ENCODE measurements at regions not wholly inside any gene's neighbourhood (a gene's known extent, or its start where the extent isn't known, plus 50 kb on each side); places are given as distances from the start of the nearest gene placed in this dataset.
A peak's percentile ranks its signal among the peaks of the same experiment; 100 is the strongest.

- no peaks in the 10 kb centered on the region for H3K36me3 ChIP-seq (ENCODE audit: control insufficient read depth, insufficient read depth, low read length)
- H3K27me3 ChIP-seq (ENCODE audit: control insufficient read depth, insufficient read depth, low read length) = no peaks in the 10 kb centered on the region
- no peak overlapping the region for H3K4me3 Mint-ChIP-seq
- no peaks in the 10 kb centered on the region for H3K4me1 Mint-ChIP-seq
- DNase-seq (peak in 1 of 2 donors; percentile 2), ATAC-seq (no peak)
- no peak overlapping the region for H3K27ac ChIP-seq (ENCODE audit: low read length)
- 93% methylated on average over 12 of the region's 12 CpGs for WGBS (ENCODE audit: insufficient coverage)
- TF ChIP-seq, protein P1, sequence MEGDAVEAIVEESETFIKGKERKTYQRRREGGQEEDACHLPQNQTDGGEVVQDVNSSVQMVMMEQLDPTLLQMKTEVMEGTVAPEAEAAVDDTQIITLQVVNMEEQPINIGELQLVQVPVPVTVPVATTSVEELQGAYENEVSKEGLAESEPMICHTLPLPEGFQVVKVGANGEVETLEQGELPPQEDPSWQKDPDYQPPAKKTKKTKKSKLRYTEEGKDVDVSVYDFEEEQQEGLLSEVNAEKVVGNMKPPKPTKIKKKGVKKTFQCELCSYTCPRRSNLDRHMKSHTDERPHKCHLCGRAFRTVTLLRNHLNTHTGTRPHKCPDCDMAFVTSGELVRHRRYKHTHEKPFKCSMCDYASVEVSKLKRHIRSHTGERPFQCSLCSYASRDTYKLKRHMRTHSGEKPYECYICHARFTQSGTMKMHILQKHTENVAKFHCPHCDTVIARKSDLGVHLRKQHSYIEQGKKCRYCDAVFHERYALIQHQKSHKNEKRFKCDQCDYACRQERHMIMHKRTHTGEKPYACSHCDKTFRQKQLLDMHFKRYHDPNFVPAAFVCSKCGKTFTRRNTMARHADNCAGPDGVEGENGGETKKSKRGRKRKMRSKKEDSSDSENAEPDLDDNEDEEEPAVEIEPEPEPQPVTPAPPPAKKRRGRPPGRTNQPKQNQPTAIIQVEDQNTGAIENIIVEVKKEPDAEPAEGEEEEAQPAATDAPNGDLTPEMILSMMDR (IDR thresholded peaks at IDR 0.05) = no peak
- peaks cover 0 to 7% of the 10 kb centered on the region in 2 donors for H3K9me3 Mint-ChIP-seq
- no peak overlapping the region for H3K4me3 ChIP-seq (ENCODE audit: low read length)
- H3K27ac Mint-ChIP-seq = no peak overlapping the region
- no peaks in the 10 kb centered on the region for H3K4me1 ChIP-seq (ENCODE audit: control insufficient read depth, insufficient read depth, low read length)
- intact Hi-C loops (cut with micrococcal nuclease) = no loop called here
- no peaks in the 10 kb centered on the region for H3K36me3 Mint-ChIP-seq
- peaks cover 4 to 6% of the 10 kb centered on the region in 2 donors for H3K27me3 Mint-ChIP-seq (ENCODE audit: low read depth in 2 of 2)
- no peaks in the 10 kb centered on the region for H3K9me3 ChIP-seq (ENCODE audit: control insufficient read depth, insufficient read depth, low read length)
Measured at GRCh38 chr7:155979994-155980393, 167.7 kb upstream of the SHH start.

DNA sequence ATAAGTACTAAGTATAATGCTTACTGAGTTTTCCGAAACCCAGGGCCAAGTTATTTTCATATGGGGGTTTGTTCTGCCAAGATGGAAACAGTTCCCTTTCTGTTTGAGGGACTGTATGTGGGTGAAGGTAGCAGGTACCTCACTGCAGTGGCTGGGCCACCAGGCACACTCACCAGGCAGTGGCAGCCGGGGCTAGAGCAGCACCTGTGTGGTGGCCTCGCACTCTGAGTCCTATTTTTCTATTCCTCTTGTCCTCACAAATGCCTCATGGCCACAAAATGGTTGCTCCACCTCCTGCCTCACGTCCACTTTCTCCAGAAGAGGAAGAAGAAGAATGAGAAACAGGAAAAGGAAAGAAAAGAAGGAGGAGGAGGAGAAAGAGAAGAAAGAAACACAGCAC, 167.3 kb upstream of the SHH start:
- intact Hi-C loops (cut with micrococcal nuclease) = no loop called here
- ATAC-seq (no peak), DNase-seq (peak in 1 of 2 donors; percentile 4)
- Histone ChIP-seq H3K36me3 (ENCODE audit: control insufficient read depth, insufficient read depth, low read length) (no peaks in the 10 kb centered on the region), H3K27me3 (ENCODE audit: control insufficient read depth, insufficient read depth, low read length) (no peaks in the 10 kb centered on the region), H3K4me3 (ENCODE audit: low read length) (no peak overlapping the region), H3K9me3 (ENCODE audit: control insufficient read depth, insufficient read depth, low read length) (no peaks in the 10 kb centered on the region), H3K27ac (ENCODE audit: low read length) (no peak overlapping the region), H3K4me1 (ENCODE audit: control insufficient read depth, insufficient read depth, low read length) (no peaks in the 10 kb centered on the region)
- H3K27ac Mint-ChIP-seq = no peak overlapping the region
- 85% methylated on average over 4 of the region's 4 CpGs for whole genome bisulfite sequencing (ENCODE audit: insufficient coverage)
- no peaks in the 10 kb centered on the region for H3K4me1 Mint-ChIP-seq
- no peak overlapping the region for H3K4me3 Mint-ChIP-seq
- no peaks in the 10 kb centered on the region for H3K36me3 Mint-ChIP-seq
- TF ChIP-seq, protein P1 (IDR thresholded peaks at IDR 0.05) = no peak
- H3K9me3 Mint-ChIP-seq = peaks cover 0 to 7% of the 10 kb centered on the region in 2 donors
- H3K27me3 Mint-ChIP-seq (ENCODE audit: low read depth in 2 of 2) = peaks cover 4 to 6% of the 10 kb centered on the region in 2 donors

- peak in 1 of 2 donors; percentile 4 for DNase-seq
- Mint-ChIP-seq H3K4me1 (no peaks in the 10 kb centered on the region), H3K9me3 (no peaks in the 10 kb centered on the region), H3K4me3 (no peak overlapping the region), H3K27ac (no peak overlapping the region), H3K36me3 (no peaks in the 10 kb centered on the region), H3K27me3 (ENCODE audit: low read depth in 2 of 2) (peaks cover 4 to 6% of the 10 kb centered on the region in 2 donors)
- TF ChIP-seq, protein P1 (IDR thresholded peaks at IDR 0.05) = no peak
- WGBS (ENCODE audit: insufficient coverage) = 73% methylated on average over 7 of the region's 7 CpGs
- Histone ChIP-seq H3K36me3 (ENCODE audit: control insufficient read depth, insufficient read depth, low read length) (no peaks in the 10 kb centered on the region), H3K4me1 (ENCODE audit: control insufficient read depth, insufficient read depth, low read length) (no peaks in the 10 kb centered on the region), H3K4me3 (ENCODE audit: low read length) (no peak overlapping the region), H3K27ac (ENCODE audit: low read length) (no peak overlapping the region), H3K9me3 (ENCODE audit: control insufficient read depth, insufficient read depth, low read length) (no peaks in the 10 kb centered on the region), H3K27me3 (ENCODE audit: control insufficient read depth, insufficient read depth, low read length) (no peaks in the 10 kb centered on the region)
- ATAC-seq = no peak
- intact Hi-C loops (cut with micrococcal nuclease) = no loop called here
Measured at GRCh38 chr7:155975490-155975889, 163.2 kb upstream of the SHH start.

- 66% methylated on average over 10 of the region's 11 CpGs for whole genome bisulfite sequencing (ENCODE audit: insufficient coverage)
- no peaks in the 10 kb centered on the region for H3K9me3 Mint-ChIP-seq
- peaks cover under 1 to 4% of the 10 kb centered on the region in 2 donors for H3K27me3 Mint-ChIP-seq (ENCODE audit: low read depth in 2 of 2)
- H3K36me3 Mint-ChIP-seq = no peaks in the 10 kb centered on the region
- no peak for DNase-seq
- intact Hi-C loops (cut with micrococcal nuclease) = no loop called here
- no peak overlapping the region for H3K27ac Mint-ChIP-seq
- H3K4me3 Mint-ChIP-seq = no peak overlapping the region
- no peaks in the 10 kb centered on the region for H3K9me3 ChIP-seq (ENCODE audit: control insufficient read depth, insufficient read depth, low read length)
- TF ChIP-seq, protein P1 (IDR thresholded peaks at IDR 0.05) = no peak
- no peak overlapping the region for H3K27ac ChIP-seq (ENCODE audit: low read length)
- no peaks in the 10 kb centered on the region for H3K27me3 ChIP-seq (ENCODE audit: control insufficient read depth, insufficient read depth, low read length)
- ATAC-seq = no peak
- no peaks in the 10 kb centered on the region for H3K4me1 Mint-ChIP-seq
- H3K36me3 ChIP-seq (ENCODE audit: control insufficient read depth, insufficient read depth, low read length) = no peaks in the 10 kb centered on the region
- H3K4me3 ChIP-seq (ENCODE audit: low read length) = no peak overlapping the region
- no peaks in the 10 kb centered on the region for H3K4me1 ChIP-seq (ENCODE audit: control insufficient read depth, insufficient read depth, low read length)
Measured at GRCh38 chr7:155974186-155974897, 162.1 kb upstream of the SHH start.

Measured in natural killer cell (primary cell).